GM12874 (cell line): ENCODE measurements at regions not wholly inside any gene's neighbourhood (a gene's known extent, or its start where the extent isn't known, plus 50 kb on each side); places are given as distances from the start of the nearest gene placed in this dataset.

Source experiments
- TF ChIP-seq, protein P1 (sequence below): IDR thresholded peaks from 2 replicates; pipeline ENCODE4 v1.5.1; 2011; ENCODE audit warnings: low read depth, mild to moderate bottlenecking, control low read depth, low read length, moderate library complexity; ENCODE audit not compliant: insufficient read depth

DNA sequence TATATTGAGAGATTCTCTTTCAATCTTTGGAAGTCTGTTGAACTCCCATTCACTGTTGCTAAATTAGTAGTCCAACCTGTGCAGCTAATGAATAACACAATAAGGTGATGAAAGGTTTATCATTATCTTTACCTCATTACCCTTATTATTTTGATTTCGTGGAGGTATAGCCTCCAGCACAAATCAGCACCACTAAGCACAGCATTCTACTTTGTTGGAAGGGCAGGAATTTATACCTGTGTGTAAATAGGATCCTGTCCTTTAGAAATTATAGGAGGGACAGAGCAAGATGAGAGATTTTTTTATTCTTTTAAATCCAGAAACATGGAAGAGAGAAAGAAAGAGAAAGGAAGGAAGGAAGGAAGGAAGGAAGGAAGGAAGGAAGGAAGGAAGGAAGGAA is 454.1 kb downstream of the PDGFC start:
- TF ChIP-seq, protein P1, sequence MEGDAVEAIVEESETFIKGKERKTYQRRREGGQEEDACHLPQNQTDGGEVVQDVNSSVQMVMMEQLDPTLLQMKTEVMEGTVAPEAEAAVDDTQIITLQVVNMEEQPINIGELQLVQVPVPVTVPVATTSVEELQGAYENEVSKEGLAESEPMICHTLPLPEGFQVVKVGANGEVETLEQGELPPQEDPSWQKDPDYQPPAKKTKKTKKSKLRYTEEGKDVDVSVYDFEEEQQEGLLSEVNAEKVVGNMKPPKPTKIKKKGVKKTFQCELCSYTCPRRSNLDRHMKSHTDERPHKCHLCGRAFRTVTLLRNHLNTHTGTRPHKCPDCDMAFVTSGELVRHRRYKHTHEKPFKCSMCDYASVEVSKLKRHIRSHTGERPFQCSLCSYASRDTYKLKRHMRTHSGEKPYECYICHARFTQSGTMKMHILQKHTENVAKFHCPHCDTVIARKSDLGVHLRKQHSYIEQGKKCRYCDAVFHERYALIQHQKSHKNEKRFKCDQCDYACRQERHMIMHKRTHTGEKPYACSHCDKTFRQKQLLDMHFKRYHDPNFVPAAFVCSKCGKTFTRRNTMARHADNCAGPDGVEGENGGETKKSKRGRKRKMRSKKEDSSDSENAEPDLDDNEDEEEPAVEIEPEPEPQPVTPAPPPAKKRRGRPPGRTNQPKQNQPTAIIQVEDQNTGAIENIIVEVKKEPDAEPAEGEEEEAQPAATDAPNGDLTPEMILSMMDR, result no peak

DNA sequence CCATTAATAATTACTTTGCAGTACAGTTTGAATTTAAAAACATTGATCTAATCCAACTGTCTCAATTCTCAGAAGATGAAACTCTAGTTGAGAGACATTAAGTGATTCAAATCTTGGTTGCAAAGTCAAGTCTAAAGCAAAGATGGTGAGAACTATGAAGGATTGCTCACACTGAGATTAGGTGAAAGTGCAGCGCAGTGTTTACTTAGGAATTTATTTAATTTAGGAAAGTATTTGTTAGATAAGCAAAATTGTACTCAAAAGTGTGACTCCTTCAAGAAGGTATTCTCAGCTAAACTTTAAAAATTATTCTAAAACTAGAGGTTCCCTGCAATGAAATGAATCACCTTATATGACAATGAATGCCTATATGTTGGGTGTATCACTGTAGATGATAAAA is 454.9 kb downstream of the PDGFC start:
- TF ChIP-seq, protein P1, result no peak

DNA sequence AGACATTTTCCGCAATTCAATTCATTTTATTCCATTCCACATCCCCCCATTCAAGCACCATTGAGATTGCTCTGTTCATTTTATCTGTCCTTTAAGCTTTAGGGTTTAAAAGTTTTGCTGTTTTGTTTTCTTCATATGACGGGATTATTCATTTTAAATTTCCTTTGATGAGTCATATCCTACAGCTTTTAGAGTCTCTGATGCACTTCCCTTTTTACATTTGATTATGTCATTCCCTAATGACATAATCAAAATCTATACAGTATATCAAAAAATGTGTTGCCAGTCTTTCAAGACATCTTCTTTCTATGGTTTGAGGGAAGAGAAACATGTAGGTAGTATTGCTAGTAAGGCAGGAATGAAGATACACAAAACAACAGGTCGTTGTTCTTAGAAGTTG is 456.3 kb downstream of the PDGFC start:
- TF ChIP-seq, protein P1, result no peak

DNA sequence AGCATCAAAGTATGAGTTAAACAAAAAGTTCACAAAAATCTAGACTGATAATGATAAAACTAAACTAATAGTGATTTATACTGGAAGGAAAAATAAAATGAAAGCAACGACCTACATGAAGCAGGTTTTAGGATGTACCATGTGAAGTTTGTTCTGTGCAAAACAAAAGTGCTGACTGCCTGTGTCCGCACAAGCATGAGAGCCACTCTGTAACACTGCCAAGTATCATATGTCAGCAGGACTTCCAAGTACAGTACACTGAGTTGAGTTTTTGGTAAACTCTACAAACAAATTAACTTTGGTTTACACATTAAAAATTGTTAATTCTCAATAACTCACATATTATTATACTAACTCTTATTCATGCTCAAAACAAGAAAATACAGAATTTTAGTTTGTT is 459.0 kb downstream of the PDGFC start:
- TF ChIP-seq, protein P1, result no peak

DNA sequence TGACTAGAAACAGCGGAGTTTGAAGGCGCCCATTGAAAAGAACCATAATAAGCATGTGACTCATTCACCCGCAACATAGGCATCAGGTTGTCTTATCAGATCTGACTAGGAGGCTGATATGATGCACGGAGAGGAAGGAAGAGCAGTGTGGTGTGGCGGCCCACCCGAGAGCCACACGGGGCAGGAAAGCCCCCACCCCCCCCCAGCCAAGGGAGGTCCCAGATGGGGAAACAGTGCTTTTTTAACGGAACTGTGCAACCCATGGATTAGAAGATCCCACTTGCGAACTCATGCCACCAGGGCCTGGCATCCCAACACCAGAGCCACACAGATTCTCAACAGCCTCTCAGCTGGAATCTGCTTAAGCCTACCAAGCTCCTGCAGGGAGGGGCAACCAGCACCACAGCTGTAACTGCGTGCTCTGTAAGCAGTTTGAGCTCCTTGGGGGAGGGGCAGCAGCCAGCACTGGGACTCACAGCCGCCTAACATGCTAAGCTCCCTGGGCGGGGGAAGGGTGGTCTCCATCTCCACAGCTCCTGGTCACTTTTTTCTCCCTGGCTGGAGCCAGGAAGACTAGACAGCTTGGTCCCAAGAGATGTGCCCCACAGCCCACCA is 466.2 kb downstream of the PDGFC start:
- TF ChIP-seq, protein P1, result no peak

DNA sequence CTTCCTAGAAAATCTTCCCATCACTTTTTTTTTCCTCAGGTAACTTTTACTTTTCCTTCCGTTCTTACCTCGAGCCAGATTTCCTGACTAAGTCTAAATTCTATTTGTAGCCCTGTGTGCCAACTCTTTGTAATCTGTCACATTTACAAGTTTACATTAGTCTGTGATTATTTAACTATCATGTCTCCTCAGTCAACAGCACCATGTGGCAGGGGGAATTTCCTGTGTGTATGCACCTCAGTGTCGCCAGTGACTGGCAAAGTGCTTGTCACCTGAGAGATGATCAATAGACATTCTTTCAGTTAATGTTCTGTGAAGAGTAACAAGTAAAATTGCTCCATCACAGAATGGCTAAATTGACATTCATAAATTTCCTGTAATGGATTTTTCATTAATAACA is 468.5 kb downstream of the PDGFC start:
- TF ChIP-seq, protein P1, result no peak

DNA sequence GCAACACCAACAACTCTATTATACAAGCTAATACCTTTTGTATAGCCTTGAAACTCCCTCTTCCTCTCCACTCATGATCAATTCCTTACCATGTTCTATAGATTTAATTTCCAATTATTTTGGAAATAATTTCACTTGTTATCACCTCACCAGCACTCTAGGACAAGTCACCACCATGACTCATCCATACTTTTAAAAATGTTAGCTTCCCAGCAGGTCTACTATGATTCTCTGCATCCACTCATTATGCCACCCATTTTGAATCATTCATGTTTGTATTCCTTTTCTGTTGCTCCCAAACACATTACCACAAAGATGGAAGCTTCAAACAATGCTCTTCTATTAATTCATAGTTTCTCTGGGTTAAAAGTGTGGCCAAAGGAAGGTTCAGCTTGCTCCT is 469.6 kb downstream of the PDGFC start:
- TF ChIP-seq, protein P1, result no peak

DNA sequence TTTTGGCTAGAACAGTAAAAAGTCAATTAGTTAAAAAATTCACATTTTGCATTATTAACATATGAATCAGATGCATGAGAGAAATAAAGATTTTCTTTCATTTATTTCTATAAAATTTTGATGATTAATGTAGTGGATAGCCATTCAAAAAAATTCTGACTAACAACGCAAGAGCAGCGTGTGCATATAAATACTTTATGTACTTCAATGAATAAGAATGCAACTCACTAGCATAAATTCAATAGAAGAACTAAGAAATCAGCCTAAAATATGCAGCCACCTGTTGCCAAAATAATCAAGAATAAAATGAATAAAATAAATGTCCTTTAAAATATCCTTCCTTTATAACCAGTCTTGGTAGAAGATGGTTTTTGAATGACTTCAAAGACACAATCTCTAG is 471.9 kb downstream of the PDGFC start:
- TF ChIP-seq, protein P1, result no peak
